WTC11 (cell line): ENCODE measurements at regions not wholly inside any gene's neighbourhood (a gene's known extent, or its start where the extent isn't known, plus 50 kb on each side); places are given as distances from the start of the nearest gene placed in this dataset.

Source experiments
- ATAC-seq: fragments of 200-7000 bp; cut with Tn5 transposase; 2 replicates; pipeline ENCODE4 v1.10.0; 2021; ENCODE audit warnings: mild to moderate bottlenecking, moderate library complexity
- CTCF ChIA-PET: fragments of 300-600 bp; sonication (Branson Sonifier 250); formaldehyde crosslinking; loops from one replicate; lab custom pipeline; 2021; ENCODE audit warnings: antibody characterized with exemption; lab: Charles Lee
- POLR2A ChIA-PET: fragments of 350-600 bp; sonication (Branson Sonifier 250); formaldehyde crosslinking; loops from one replicate; lab custom pipeline; 2021; ENCODE audit warnings: antibody characterized with exemption; lab: Charles Lee
- DNase-seq: peaks from one replicate; pipeline ENCODE4 v3.0.0; 2021; ENCODE audit warnings: low spot score
- H3K27ac Mint-ChIP-seq: 2 replicates; pipeline ENCODE4 v1.8.0; 2021; ENCODE audit warnings: mixed read lengths
- H3K27me3 Mint-ChIP-seq: 2 replicates; pipeline ENCODE4 v1.8.0; 2021; ENCODE audit warnings: low read depth, mild to moderate bottlenecking, moderate library complexity, mixed read lengths
- H3K36me3 Mint-ChIP-seq: 2 replicates; pipeline ENCODE4 v1.8.0; 2021; ENCODE audit warnings: mixed read lengths
- H3K4me1 Mint-ChIP-seq: 2 replicates; pipeline ENCODE4 v1.8.0; 2022; ENCODE audit warnings: mixed read lengths
- H3K4me3 Mint-ChIP-seq: 2 replicates; pipeline ENCODE4 v1.8.0; 2021; ENCODE audit warnings: mild to moderate bottlenecking, moderate library complexity, mixed read lengths
- H3K9me3 Mint-ChIP-seq: 2 replicates; pipeline ENCODE4 v1.8.0; 2021; ENCODE audit warnings: mixed read lengths
- ESRRA ChIP-seq: sonication (generic); formaldehyde crosslinking; IDR thresholded peaks from 2 replicates; pipeline ENCODE4 v1.8.1; 2022; ENCODE audit warnings: mild to moderate bottlenecking, missing genetic modification reagents, borderline replicate concordance
- FOXJ3 ChIP-seq: sonication (generic); formaldehyde crosslinking; IDR thresholded peaks from 2 replicates; pipeline ENCODE4 v1.9.0; 2021; ENCODE audit warnings: missing genetic modification reagents, mild to moderate bottlenecking, borderline replicate concordance
- FOXK1 ChIP-seq: sonication (generic); formaldehyde crosslinking; IDR thresholded peaks from 2 replicates; pipeline ENCODE4 v1.8.0; 2022; ENCODE audit warnings: mild to moderate bottlenecking, moderate library complexity, missing genetic modification reagents
- MXD4 ChIP-seq: fragments of 250-450 bp; sonication (Bioruptor Pico); IDR thresholded peaks from 2 replicates; pipeline ENCODE4 v1.8.0; 2021; ENCODE audit warnings: mild to moderate bottlenecking, moderate library complexity, borderline replicate concordance
- NFYB ChIP-seq: sonication (generic); formaldehyde crosslinking; conservative IDR thresholded peaks from 2 replicates; pipeline ENCODE4 v1.8.0; 2022; ENCODE audit warnings: low read depth, missing genetic modification reagents
- NR2C2 ChIP-seq: sonication (generic); formaldehyde crosslinking; IDR thresholded peaks from 2 replicates; pipeline ENCODE4 v1.8.0; 2022; ENCODE audit warnings: mild to moderate bottlenecking, missing genetic modification reagents
- OVOL2 ChIP-seq: fragments of 250-450 bp; sonication (Bioruptor Pico); IDR thresholded peaks from 2 replicates; pipeline ENCODE4 v1.9.0; 2021; ENCODE audit warnings: mild to moderate bottlenecking, borderline replicate concordance
- RORB ChIP-seq: fragments of 250-450 bp; sonication (Bioruptor Pico); IDR thresholded peaks from 2 replicates; pipeline ENCODE4 v1.9.0; 2021; ENCODE audit warnings: mild to moderate bottlenecking
- SP1 ChIP-seq: sonication (generic); formaldehyde crosslinking; conservative IDR thresholded peaks from 2 replicates; pipeline ENCODE4 v1.8.1; 2022; ENCODE audit warnings: missing genetic modification reagents
- TCF7 ChIP-seq: sonication (generic); formaldehyde crosslinking; IDR thresholded peaks from 2 replicates; pipeline ENCODE4 v1.8.0; 2022; ENCODE audit warnings: mild to moderate bottlenecking, low read depth, missing genetic modification reagents, moderate library complexity
- TEAD4 ChIP-seq: sonication (generic); formaldehyde crosslinking; IDR thresholded peaks from 2 replicates; pipeline ENCODE4 v1.8.0; 2022; ENCODE audit warnings: mild to moderate bottlenecking, missing genetic modification reagents
- ZNF138 ChIP-seq: sonication (generic); formaldehyde crosslinking; conservative IDR thresholded peaks from 2 replicates; pipeline ENCODE4 v1.8.1; 2022; ENCODE audit warnings: mild to moderate bottlenecking, moderate library complexity, missing genetic modification reagents
- ZNF396 ChIP-seq: fragments of 250-450 bp; sonication (Bioruptor Pico); IDR thresholded peaks from 2 replicates; pipeline ENCODE4 v1.8.0; 2021; ENCODE audit warnings: mild to moderate bottlenecking, moderate library complexity, borderline replicate concordance
- ZNF416 ChIP-seq: fragments of 250-450 bp; sonication (Bioruptor Pico); IDR thresholded peaks from 2 replicates; pipeline ENCODE4 v1.9.0; 2021; ENCODE audit warnings: mild to moderate bottlenecking, inconsistent platforms
- TF ChIP-seq, protein P1 (sequence below): sonication (generic); formaldehyde crosslinking; conservative IDR thresholded peaks from 2 replicates; pipeline ENCODE4 v1.8.1; 2023; ENCODE audit warnings: mild to moderate bottlenecking, low read depth, missing genetic modification reagents, moderate library complexity
- TF ChIP-seq, protein P2 (sequence below): fragments of 250-450 bp; sonication (Bioruptor Pico); IDR thresholded peaks from 2 replicates; pipeline ENCODE4 v2.1.2; 2022; ENCODE audit warnings: mild to moderate bottlenecking, moderate library complexity
- TF ChIP-seq, protein P3 (sequence below): sonication (generic); formaldehyde crosslinking; conservative IDR thresholded peaks from 2 replicates; pipeline ENCODE4 v1.8.1; 2022; ENCODE audit warnings: mild to moderate bottlenecking, missing genetic modification reagents
- TF ChIP-seq, protein P4 (sequence below): sonication (generic); formaldehyde crosslinking; IDR thresholded peaks from 2 replicates; pipeline ENCODE4 v1.8.1; 2023; ENCODE audit warnings: mild to moderate bottlenecking, moderate library complexity, missing genetic modification reagents
- TF ChIP-seq, protein P5 (sequence below): fragments of 250-450 bp; sonication (Bioruptor Pico); IDR thresholded peaks from 2 replicates; pipeline ENCODE4 v1.8.0; 2021; ENCODE audit warnings: mild to moderate bottlenecking
- TF ChIP-seq, protein P6 (sequence below): sonication (generic); formaldehyde crosslinking; IDR thresholded peaks from 2 replicates; pipeline ENCODE4 v1.8.1; 2023; ENCODE audit warnings: mild to moderate bottlenecking, missing genetic modification reagents, borderline replicate concordance
- TF ChIP-seq, protein P7 (sequence below): sonication (generic); formaldehyde crosslinking; IDR thresholded peaks from 2 replicates; pipeline ENCODE4 v1.8.0; 2022; ENCODE audit warnings: mild to moderate bottlenecking, missing genetic modification reagents

DNA sequence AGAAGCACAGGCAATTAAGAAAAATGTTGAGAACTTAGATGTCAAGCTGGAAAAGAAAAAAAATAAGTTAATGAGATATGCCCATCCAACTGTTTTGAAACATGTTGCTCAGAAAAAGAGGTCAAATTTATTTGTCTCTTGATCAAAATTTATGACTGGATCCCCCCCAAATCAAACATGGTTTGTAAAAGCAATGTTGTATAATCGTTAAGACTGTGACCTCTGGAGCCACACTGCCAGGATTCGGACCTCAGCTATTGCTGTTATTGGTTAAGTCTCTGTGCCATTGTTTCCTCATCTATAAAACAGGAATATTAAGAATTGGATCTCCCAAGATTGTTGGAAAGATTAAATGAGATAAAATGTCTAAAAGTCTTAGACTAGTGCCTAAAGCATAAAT, 51.9 kb upstream of the LRRK2 start:
- POLR2A ChIA-PET: no interaction called here
- Mint-ChIP-seq H3K9me3 (peaks cover 48% of the 10 kb centered on the region), H3K27me3 (no peaks in the 10 kb centered on the region), H3K4me1 (no peaks in the 10 kb centered on the region), H3K4me3 (no peak overlapping the region), H3K27ac (no peak overlapping the region), H3K36me3 (peaks cover 3% of the 10 kb centered on the region; the same call in 1 of the 2 replicates)
- DNase-seq (no peak), ATAC-seq (no peak)
- TF ChIP-seq OVOL2 (no peak), ESRRA (CRISPR knock-in tag) (no peak), ZNF396 (CRISPR knock-in tag) (no peak), TCF7 (CRISPR knock-in tag) (no peak), FOXK1 (no peak), MXD4 (CRISPR knock-in tag) (no peak), ZNF416 (CRISPR knock-in tag) (no peak), SP1 (CRISPR knock-in tag) (no peak), NR2C2 (CRISPR knock-in tag) (no peak)
- TF ChIP-seq, protein P1, sequence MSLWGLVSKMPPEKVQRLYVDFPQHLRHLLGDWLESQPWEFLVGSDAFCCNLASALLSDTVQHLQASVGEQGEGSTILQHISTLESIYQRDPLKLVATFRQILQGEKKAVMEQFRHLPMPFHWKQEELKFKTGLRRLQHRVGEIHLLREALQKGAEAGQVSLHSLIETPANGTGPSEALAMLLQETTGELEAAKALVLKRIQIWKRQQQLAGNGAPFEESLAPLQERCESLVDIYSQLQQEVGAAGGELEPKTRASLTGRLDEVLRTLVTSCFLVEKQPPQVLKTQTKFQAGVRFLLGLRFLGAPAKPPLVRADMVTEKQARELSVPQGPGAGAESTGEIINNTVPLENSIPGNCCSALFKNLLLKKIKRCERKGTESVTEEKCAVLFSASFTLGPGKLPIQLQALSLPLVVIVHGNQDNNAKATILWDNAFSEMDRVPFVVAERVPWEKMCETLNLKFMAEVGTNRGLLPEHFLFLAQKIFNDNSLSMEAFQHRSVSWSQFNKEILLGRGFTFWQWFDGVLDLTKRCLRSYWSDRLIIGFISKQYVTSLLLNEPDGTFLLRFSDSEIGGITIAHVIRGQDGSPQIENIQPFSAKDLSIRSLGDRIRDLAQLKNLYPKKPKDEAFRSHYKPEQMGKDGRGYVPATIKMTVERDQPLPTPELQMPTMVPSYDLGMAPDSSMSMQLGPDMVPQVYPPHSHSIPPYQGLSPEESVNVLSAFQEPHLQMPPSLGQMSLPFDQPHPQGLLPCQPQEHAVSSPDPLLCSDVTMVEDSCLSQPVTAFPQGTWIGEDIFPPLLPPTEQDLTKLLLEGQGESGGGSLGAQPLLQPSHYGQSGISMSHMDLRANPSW: no peak
- TF ChIP-seq, protein P2, sequence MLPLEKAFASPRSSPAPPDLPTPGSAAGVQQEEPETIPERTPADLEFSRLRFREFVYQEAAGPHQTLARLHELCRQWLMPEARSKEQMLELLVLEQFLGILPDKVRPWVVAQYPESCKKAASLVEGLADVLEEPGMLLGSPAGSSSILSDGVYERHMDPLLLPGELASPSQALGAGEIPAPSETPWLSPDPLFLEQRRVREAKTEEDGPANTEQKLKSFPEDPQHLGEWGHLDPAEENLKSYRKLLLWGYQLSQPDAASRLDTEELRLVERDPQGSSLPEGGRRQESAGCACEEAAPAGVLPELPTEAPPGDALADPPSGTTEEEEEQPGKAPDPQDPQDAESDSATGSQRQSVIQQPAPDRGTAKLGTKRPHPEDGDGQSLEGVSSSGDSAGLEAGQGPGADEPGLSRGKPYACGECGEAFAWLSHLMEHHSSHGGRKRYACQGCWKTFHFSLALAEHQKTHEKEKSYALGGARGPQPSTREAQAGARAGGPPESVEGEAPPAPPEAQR (CRISPR knock-in tag): no peak
- CTCF ChIA-PET: no interaction called here

DNA sequence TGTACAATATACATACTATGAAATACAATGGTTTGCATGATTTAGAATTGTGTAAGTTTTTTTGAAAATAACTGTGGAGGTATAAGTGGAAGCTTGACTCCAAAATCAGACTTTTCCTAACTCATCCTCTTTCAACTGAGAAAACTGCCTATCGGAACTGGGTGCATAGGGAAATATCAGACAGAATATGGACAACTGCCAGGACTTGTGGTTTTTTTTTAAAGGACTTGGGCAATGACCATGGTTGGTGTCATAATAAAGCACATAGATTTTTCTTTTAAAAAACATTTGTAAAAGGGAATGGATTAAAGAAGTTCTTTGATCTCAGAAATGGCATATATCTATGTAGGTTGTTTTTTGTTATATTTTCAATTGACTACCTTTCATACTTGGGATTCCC, 53.3 kb upstream of the LRRK2 start:
- DNase-seq (no peak), ATAC-seq (no peak)
- no peak overlapping the region for H3K27ac Mint-ChIP-seq
- H3K4me1 Mint-ChIP-seq: no peaks in the 10 kb centered on the region
- no peaks in the 10 kb centered on the region for H3K27me3 Mint-ChIP-seq
- peaks cover 6% of the 10 kb centered on the region; the same call in 1 of the 2 replicates for H3K36me3 Mint-ChIP-seq
- ChIA-PET POLR2A (no interaction called here), CTCF (no interaction called here)
- H3K4me3 Mint-ChIP-seq: no peak overlapping the region
- H3K9me3 Mint-ChIP-seq: peaks cover 54% of the 10 kb centered on the region
- TF ChIP-seq ZNF138 (CRISPR knock-in tag) (no peak), OVOL2 (no peak), NFYB (CRISPR knock-in tag) (no peak), TEAD4 (CRISPR knock-in tag) (no peak), FOXJ3 (CRISPR knock-in tag) (no peak), RORB (CRISPR knock-in tag) (no peak)
- TF ChIP-seq, protein P3, sequence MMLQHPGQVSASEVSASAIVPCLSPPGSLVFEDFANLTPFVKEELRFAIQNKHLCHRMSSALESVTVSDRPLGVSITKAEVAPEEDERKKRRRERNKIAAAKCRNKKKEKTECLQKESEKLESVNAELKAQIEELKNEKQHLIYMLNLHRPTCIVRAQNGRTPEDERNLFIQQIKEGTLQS (CRISPR knock-in tag): no peak
- TF ChIP-seq, protein P4, sequence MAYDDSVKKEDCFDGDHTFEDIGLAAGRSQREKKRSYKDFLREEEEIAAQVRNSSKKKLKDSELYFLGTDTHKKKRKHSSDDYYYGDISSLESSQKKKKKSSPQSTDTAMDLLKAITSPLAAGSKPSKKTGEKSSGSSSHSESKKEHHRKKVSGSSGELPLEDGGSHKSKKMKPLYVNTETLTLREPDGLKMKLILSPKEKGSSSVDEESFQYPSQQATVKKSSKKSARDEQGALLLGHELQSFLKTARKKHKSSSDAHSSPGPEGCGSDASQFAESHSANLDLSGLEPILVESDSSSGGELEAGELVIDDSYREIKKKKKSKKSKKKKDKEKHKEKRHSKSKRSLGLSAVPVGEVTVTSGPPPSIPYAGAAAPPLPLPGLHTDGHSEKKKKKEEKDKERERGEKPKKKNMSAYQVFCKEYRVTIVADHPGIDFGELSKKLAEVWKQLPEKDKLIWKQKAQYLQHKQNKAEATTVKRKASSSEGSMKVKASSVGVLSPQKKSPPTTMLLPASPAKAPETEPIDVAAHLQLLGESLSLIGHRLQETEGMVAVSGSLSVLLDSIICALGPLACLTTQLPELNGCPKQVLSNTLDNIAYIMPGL (CRISPR knock-in tag): no peak
- TF ChIP-seq, protein P5, sequence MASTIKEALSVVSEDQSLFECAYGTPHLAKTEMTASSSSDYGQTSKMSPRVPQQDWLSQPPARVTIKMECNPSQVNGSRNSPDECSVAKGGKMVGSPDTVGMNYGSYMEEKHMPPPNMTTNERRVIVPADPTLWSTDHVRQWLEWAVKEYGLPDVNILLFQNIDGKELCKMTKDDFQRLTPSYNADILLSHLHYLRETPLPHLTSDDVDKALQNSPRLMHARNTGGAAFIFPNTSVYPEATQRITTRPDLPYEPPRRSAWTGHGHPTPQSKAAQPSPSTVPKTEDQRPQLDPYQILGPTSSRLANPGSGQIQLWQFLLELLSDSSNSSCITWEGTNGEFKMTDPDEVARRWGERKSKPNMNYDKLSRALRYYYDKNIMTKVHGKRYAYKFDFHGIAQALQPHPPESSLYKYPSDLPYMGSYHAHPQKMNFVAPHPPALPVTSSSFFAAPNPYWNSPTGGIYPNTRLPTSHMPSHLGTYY (CRISPR knock-in tag): no peak
- TF ChIP-seq, protein P1: no peak
- TF ChIP-seq, protein P6, sequence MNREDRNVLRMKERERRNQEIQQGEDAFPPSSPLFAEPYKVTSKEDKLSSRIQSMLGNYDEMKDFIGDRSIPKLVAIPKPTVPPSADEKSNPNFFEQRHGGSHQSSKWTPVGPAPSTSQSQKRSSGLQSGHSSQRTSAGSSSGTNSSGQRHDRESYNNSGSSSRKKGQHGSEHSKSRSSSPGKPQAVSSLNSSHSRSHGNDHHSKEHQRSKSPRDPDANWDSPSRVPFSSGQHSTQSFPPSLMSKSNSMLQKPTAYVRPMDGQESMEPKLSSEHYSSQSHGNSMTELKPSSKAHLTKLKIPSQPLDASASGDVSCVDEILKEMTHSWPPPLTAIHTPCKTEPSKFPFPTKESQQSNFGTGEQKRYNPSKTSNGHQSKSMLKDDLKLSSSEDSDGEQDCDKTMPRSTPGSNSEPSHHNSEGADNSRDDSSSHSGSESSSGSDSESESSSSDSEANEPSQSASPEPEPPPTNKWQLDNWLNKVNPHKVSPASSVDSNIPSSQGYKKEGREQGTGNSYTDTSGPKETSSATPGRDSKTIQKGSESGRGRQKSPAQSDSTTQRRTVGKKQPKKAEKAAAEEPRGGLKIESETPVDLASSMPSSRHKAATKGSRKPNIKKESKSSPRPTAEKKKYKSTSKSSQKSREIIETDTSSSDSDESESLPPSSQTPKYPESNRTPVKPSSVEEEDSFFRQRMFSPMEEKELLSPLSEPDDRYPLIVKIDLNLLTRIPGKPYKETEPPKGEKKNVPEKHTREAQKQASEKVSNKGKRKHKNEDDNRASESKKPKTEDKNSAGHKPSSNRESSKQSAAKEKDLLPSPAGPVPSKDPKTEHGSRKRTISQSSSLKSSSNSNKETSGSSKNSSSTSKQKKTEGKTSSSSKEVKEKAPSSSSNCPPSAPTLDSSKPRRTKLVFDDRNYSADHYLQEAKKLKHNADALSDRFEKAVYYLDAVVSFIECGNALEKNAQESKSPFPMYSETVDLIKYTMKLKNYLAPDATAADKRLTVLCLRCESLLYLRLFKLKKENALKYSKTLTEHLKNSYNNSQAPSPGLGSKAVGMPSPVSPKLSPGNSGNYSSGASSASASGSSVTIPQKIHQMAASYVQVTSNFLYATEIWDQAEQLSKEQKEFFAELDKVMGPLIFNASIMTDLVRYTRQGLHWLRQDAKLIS (CRISPR knock-in tag): no peak
- TF ChIP-seq, protein P7, sequence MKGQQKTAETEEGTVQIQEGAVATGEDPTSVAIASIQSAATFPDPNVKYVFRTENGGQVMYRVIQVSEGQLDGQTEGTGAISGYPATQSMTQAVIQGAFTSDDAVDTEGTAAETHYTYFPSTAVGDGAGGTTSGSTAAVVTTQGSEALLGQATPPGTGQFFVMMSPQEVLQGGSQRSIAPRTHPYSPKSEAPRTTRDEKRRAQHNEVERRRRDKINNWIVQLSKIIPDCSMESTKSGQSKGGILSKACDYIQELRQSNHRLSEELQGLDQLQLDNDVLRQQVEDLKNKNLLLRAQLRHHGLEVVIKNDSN (CRISPR knock-in tag): no peak
